ENCODE measurements at regions not wholly inside any gene's neighbourhood (a gene's known extent, or its start where the extent isn't known, plus 50 kb on each side); places are given as distances from the start of the nearest gene placed in this dataset.

GRCh38 chr4:12265554-12265953 lies 836.9 kb upstream of the HS3ST1 start:
- TF ChIP-seq, protein P1, sequence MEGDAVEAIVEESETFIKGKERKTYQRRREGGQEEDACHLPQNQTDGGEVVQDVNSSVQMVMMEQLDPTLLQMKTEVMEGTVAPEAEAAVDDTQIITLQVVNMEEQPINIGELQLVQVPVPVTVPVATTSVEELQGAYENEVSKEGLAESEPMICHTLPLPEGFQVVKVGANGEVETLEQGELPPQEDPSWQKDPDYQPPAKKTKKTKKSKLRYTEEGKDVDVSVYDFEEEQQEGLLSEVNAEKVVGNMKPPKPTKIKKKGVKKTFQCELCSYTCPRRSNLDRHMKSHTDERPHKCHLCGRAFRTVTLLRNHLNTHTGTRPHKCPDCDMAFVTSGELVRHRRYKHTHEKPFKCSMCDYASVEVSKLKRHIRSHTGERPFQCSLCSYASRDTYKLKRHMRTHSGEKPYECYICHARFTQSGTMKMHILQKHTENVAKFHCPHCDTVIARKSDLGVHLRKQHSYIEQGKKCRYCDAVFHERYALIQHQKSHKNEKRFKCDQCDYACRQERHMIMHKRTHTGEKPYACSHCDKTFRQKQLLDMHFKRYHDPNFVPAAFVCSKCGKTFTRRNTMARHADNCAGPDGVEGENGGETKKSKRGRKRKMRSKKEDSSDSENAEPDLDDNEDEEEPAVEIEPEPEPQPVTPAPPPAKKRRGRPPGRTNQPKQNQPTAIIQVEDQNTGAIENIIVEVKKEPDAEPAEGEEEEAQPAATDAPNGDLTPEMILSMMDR (IDR thresholded peaks at IDR 0.05; ENCODE audit: low read depth, low read length) = no peak
- no peak overlapping the region for H3K4me3 ChIP-seq (ENCODE audit: low read depth, low read length)

- TF ChIP-seq, protein P1 (IDR thresholded peaks at IDR 0.05; ENCODE audit: low read depth, low read length) = no peak
- H3K4me3 ChIP-seq (ENCODE audit: low read depth, low read length) = no peak overlapping the region
Observed at GRCh38 chr4:12260453-12260852, 831.8 kb upstream of the HS3ST1 start.

DNA sequence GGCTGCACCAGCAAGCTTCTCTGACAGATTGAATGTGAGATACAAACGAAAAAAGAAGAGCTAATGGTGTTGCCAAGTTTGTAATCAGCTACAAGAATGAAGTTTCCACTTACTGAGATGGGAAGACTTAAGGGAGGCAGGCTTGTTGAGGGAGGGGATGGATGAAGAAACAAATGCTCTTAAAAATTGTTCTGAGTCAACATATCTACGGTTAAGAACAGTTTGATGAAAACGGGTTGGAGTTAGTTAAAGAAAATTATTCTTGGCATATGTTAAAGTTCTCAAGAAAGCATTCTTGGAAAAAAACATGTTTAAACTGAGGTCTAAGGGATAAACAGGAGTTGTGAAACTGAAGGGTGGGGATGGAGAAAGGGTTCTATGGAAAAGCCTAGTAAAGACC lies 816.3 kb upstream of the HS3ST1 start:
- TF ChIP-seq, protein P1 (IDR thresholded peaks at IDR 0.05; ENCODE audit: low read depth, low read length) = no peak

GRCh38 chr4:12242354-12242753 lies 813.7 kb upstream of the HS3ST1 start:
- TF ChIP-seq, protein P1 (IDR thresholded peaks at IDR 0.05; ENCODE audit: low read depth, low read length) = no peak
- no peak overlapping the region for H3K4me3 ChIP-seq (ENCODE audit: low read depth, low read length)

More for the DNA sequence above, 816.3 kb upstream of the HS3ST1 start:
- no peak overlapping the region for H3K4me3 ChIP-seq (ENCODE audit: low read depth, low read length)

DNA sequence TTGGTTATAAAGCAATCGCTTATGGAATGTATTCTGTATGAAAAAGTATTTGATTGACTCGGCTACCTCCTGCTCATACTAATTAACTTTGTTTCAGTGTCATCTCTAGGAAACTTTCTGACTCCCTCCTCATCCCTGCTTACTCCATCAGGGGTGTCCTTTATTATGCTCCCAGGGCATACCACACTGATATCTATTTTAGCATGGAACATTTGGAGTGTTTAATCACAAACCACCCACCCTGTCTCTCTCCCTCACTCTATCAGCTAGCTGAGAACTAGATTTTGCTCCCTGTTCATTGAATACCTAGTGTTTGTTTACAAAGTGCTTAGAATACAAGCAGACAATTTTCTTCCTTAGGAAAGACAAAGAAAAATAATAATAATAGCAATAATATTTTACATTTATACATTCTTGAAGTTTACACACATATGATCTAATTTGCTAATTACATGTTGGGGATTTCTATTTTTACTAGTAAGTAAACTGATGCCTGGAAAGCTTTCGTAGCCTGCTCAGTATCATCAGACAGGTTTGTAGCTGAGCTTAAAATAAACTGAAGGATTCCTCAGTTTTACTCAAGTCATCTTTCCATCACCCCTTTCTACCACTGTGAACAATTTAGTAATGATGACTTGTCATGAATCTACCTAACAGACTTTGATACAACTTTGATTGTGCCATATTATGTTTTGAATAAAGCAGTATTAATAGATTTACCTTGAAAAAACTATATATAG lies 811.4 kb upstream of the HS3ST1 start:
- H3K4me3 ChIP-seq (ENCODE audit: low read depth, low read length) = no peak overlapping the region
- TF ChIP-seq, protein P1 (IDR thresholded peaks at IDR 0.05; ENCODE audit: low read depth, low read length) = no peak

DNA sequence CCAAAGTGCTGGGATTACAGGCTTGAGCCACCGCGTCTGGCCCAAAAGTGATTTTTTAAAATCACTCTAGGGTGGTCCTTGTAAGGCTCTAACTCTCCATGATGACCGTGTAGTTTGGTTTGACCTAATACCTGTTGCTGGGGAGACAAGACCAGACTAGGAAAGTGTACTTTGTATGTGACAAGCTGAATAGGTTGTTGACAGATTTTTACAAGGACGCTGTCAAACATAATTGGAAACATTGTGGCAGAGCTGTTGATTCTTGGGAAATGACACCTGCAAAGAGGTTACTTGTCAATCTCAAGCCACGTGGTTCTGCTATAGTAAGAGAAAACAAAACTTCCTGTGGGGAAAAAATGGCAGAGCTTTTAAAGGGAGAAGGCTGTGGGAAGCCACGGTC lies 802.4 kb upstream of the HS3ST1 start:
- TF ChIP-seq, protein P1 (IDR thresholded peaks at IDR 0.05; ENCODE audit: low read depth, low read length) = no peak

DNA sequence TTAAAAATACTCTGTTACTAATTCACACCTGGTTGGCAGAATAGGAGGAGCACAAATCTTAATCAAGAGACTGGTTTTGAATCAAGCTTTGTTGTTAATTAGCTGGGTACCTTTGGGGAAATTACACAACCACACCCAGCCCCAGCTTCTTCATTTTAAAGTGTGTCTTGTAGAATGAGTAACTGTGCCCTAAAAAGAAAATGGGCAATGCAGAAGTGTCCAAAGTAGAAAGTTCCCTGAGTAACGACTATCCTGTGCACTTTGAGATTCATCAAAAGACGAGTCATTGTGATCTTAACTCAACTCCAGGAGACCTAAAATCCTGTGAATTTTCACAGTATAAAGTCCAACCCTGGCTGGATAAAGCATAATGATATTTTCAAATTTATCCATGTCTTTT lies 792.3 kb upstream of the HS3ST1 start:
- TF ChIP-seq, protein P1 (IDR thresholded peaks at IDR 0.05; ENCODE audit: low read depth, low read length) = no peak
- H3K4me3 ChIP-seq (ENCODE audit: low read depth, low read length) = no peak overlapping the region

More for the DNA sequence above, 802.4 kb upstream of the HS3ST1 start:
- no peak overlapping the region for H3K4me3 ChIP-seq (ENCODE audit: low read depth, low read length)
